ENCODE measurements at regions not wholly inside any gene's neighbourhood (a gene's known extent, or its start where the extent isn't known, plus 50 kb on each side); places are given as distances from the start of the nearest gene placed in this dataset.

- TF ChIP-seq CTCF (IDR thresholded peaks at IDR 0.05) (no peak), POLR2A (IDR thresholded peaks at IDR 0.05) (no peak)
Measured at GRCh38 chr18:25915907-25916306, 174.5 kb downstream of the SS18 start.

All from thyroid gland (tissue), 4 donors.